NCI-H1417 (cell line): ENCODE measurements at regions not wholly inside any gene's neighbourhood (a gene's known extent, or its start where the extent isn't known, plus 50 kb on each side); places are given as distances from the start of the nearest gene placed in this dataset.

Experiments used
- DNase-seq, 3 experiments: peaks; one replicate each; lab custom pipeline; 2025; lab: John Stamatoyannopoulos, UW

DNA sequence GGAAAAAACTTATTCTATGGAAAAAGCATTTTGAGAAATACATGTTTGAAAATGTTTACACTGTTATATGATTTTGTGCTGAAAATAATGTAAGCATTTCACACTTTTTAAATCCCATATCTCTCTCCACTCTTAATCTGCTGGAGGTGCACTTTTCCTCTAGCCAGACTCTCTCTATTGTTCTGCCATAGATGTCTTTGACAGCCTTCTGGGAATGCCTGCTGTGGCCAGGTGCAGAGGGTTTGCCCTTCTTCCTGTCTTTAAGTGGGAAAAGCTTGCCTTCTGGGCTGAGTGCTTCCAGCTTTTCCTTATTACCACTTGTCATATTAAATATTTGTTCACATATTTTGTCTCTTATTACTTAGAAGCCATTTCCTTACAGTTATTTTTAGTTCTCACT is 60.1 kb upstream of the PPM1H start:
- peak; percentile 21 to 75 (median 25) for DNase-seq

- DNase-seq = no peak
Measured at GRCh38 chr12:62986844-62987243, 51.9 kb upstream of the PPM1H start.
